ENCODE measurements at regions not wholly inside any gene's neighbourhood (a gene's known extent, or its start where the extent isn't known, plus 50 kb on each side); places are given as distances from the start of the nearest gene placed in this dataset.

DNA sequence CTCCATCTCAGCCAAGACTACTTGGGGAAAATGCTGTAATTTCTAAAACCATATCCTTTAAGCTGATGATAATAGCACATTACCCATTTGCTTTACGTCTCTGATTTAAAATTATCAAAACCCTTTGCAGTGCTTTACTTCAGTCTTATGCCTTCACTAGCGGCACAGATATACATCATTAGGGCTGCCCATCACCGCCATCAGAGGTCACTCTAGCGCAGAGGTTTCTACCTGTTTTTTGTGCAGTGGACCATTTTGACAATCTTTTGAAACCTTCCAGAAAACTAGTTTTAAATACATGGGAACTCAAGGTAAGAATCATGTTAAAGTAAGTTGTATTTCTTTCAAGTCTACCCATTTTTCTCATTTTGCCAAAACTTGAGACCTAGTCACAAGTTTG, 592.5 kb downstream of the PPARGC1A start:
- no peak overlapping the region for H3K4me3 Mint-ChIP-seq
- DNase-seq (no peak), ATAC-seq (replicated peaks) (no peak)
- H3K36me3 Mint-ChIP-seq, result no peaks in the 10 kb centered on the region
- no peaks in the 10 kb centered on the region for H3K9me3 Mint-ChIP-seq
- no peaks in the 10 kb centered on the region for H3K4me1 Mint-ChIP-seq
- H3K27ac Mint-ChIP-seq, result no peak overlapping the region
- H3K27me3 Mint-ChIP-seq, result no peaks in the 10 kb centered on the region

GRCh38 chr4:23291139-23291538, 598.4 kb downstream of the GBA3 start:
- Mint-ChIP-seq H3K27ac (no peak overlapping the region), H3K4me1 (no peaks in the 10 kb centered on the region), H3K9me3 (no peaks in the 10 kb centered on the region), H3K36me3 (no peaks in the 10 kb centered on the region), H3K4me3 (no peak overlapping the region), H3K27me3 (no peaks in the 10 kb centered on the region)
- ATAC-seq (replicated peaks) (no peak), DNase-seq (no peak)

- H3K4me3 Mint-ChIP-seq, result no peak overlapping the region
- DNase-seq (no peak), ATAC-seq (replicated peaks) (no peak)
- no peaks in the 10 kb centered on the region for H3K4me1 Mint-ChIP-seq
- H3K27me3 Mint-ChIP-seq, result no peaks in the 10 kb centered on the region
- no peak overlapping the region for H3K27ac Mint-ChIP-seq
- no peaks in the 10 kb centered on the region for H3K9me3 Mint-ChIP-seq
- no peaks in the 10 kb centered on the region for H3K36me3 Mint-ChIP-seq
These were observed 597.9 kb downstream of the GBA3 start for GRCh38 chr4:23290656-23291055.

- no peak overlapping the region for H3K27ac Mint-ChIP-seq
- H3K27me3 Mint-ChIP-seq, result no peaks in the 10 kb centered on the region
- DNase-seq, result no peak
- no peak overlapping the region for H3K4me3 Mint-ChIP-seq
- H3K9me3 Mint-ChIP-seq, result peaks cover 0 to 3% of the 10 kb centered on the region in 2 donors
- ATAC-seq (replicated peaks), result no peak
- no peaks in the 10 kb centered on the region for H3K36me3 Mint-ChIP-seq
- no peaks in the 10 kb centered on the region for H3K4me1 Mint-ChIP-seq
These were observed 586.7 kb downstream of the GBA3 start for GRCh38 chr4:23279377-23279986.

GRCh38 chr4:23278845-23279244, 586.1 kb downstream of the GBA3 start:
- Mint-ChIP-seq H3K4me3 (no peak overlapping the region), H3K4me1 (no peaks in the 10 kb centered on the region), H3K27ac (no peak overlapping the region), H3K9me3 (peaks cover 0 to 3% of the 10 kb centered on the region in 2 donors), H3K36me3 (no peaks in the 10 kb centered on the region), H3K27me3 (no peaks in the 10 kb centered on the region)
- DNase-seq (no peak), ATAC-seq (replicated peaks) (no peak)

DNA sequence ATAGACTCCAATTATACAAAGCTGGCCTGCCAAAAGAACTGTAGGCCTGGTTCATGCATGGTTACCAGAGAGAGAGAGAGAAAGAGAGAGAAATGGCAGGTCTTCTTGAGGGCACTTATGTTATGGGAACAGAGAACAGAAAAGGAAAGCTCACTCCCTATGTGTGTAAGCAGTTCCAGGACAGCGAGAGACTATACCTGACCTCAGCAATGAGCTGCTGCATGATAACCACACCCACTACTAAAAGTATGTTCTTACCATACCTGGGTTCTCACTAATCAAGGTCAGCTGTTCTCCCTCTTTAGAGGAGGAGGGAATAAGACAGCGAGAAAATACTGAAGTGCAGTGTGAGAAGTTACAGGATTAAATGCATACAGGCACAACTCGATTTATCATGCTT, 583.3 kb downstream of the GBA3 start:
- Mint-ChIP-seq H3K36me3 (no peaks in the 10 kb centered on the region), H3K9me3 (peaks cover 2 to 3% of the 10 kb centered on the region in 2 donors), H3K27me3 (no peaks in the 10 kb centered on the region), H3K4me3 (no peak overlapping the region), H3K27ac (no peak overlapping the region), H3K4me1 (no peaks in the 10 kb centered on the region)
- no peak for DNase-seq
- no peak for ATAC-seq (replicated peaks)

DNA sequence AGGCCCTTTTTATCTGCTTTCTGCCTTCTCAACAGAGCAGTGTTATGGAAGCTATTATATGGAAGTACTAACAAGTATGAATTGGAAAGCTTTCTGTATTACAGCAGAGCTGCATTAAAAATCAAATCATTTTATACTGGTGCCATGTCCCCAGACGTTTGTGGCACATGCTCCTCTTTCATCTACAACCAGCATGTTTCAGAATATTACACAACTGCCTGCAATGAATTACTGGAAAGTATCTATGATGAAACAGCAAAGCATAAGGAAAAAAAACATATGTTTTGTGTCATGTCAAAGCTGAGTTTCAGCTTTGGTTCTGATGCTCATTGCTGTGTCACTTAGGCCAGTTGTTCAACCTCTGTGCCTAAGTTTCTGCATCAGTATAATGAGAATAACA, 576.8 kb downstream of the GBA3 start:
- Mint-ChIP-seq H3K9me3 (peaks cover 0 to 8% of the 10 kb centered on the region in 2 donors), H3K4me1 (no peaks in the 10 kb centered on the region), H3K36me3 (no peaks in the 10 kb centered on the region), H3K27me3 (no peaks in the 10 kb centered on the region), H3K4me3 (no peak overlapping the region), H3K27ac (no peak overlapping the region)
- ATAC-seq (replicated peaks), result no peak
- DNase-seq, result no peak

GRCh38 chr4:23268072-23268771, 575.5 kb downstream of the GBA3 start:
- DNase-seq, result no peak
- Mint-ChIP-seq H3K27me3 (no peaks in the 10 kb centered on the region), H3K27ac (no peak overlapping the region), H3K36me3 (no peaks in the 10 kb centered on the region), H3K9me3 (peaks cover 0 to 6% of the 10 kb centered on the region in 2 donors), H3K4me1 (no peaks in the 10 kb centered on the region), H3K4me3 (no peak overlapping the region)
- no peak for ATAC-seq (replicated peaks)

DNA sequence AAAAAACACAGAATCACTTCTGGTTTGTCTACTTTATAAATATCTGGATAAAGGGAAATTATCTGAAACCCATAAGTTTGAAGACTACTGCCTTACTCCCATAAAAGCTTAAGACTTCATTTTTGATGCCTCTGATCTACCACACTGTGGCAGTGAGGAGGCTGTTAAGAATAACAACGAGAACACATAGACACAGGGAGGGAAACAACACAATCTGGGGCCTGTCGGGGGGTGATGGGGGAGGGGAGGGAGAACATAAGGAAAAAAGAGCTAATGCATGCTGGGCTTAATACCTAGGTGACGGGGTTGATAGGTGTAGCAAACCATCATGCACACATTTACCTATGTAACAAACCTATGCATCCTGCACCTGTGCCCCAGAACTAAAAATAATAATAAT, 573.7 kb downstream of the GBA3 start:
- ATAC-seq (replicated peaks), result no peak
- no peaks in the 10 kb centered on the region for H3K4me1 Mint-ChIP-seq
- no peak overlapping the region for H3K27ac Mint-ChIP-seq
- H3K27me3 Mint-ChIP-seq, result no peaks in the 10 kb centered on the region
- peaks cover 0 to 5% of the 10 kb centered on the region in 2 donors for H3K9me3 Mint-ChIP-seq
- no peak for DNase-seq
- H3K36me3 Mint-ChIP-seq, result no peaks in the 10 kb centered on the region
- H3K4me3 Mint-ChIP-seq, result no peak overlapping the region

DNA sequence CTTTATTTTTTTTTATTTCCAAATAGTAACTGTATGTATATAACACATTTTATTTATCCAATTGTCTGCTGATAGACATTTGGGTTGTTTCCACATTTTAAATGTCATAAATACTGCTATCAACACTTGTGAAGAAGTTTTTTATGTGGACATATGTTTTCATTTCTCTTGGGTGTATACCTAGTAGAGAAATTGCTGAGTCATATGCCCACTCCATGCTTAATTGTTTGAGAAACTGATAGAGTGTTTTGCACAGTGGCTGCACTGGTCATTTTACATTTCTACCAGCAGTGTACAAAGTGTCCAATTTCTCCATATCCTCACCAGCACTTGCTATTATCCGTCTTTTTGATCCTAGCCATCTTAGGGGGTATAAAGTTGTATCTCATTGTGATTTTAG, 567.8 kb downstream of the GBA3 start:
- no peaks in the 10 kb centered on the region for H3K27me3 Mint-ChIP-seq
- peaks cover 0 to 3% of the 10 kb centered on the region in 2 donors for H3K9me3 Mint-ChIP-seq
- no peak overlapping the region for H3K4me3 Mint-ChIP-seq
- DNase-seq (no peak), ATAC-seq (replicated peaks) (no peak)
- H3K27ac Mint-ChIP-seq, result no peak overlapping the region
- no peaks in the 10 kb centered on the region for H3K36me3 Mint-ChIP-seq
- no peaks in the 10 kb centered on the region for H3K4me1 Mint-ChIP-seq

DNA sequence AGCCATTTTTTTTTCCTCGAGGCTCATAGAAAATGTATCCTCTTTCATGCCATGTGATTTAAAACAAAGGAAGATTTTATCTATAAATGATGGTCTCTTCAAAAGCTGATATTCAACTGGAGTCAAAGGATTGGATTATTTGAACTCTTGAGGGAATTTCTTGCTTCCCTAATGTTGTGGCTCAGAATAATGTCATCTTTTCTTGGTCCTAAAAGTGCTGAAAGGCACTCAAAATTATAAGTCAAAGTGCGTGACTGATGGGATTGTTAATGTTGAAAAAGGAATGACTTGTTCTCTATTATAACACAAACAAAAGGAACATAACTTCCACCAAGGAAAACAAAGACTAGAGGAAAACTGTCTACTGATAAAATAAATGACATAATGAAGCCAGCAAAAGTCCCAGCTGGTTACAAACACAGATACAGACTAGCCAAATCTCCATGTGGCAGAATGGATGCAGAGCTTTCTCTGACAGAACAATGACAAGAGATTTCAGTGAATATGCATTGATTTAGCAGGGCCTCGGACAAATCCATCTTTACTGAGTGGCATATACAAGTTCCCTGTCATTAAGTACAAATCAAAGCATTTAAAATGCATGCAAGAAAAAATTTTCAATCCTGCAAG, 552.6 kb downstream of the GBA3 start:
- Mint-ChIP-seq H3K4me3 (no peak overlapping the region), H3K9me3 (no peaks in the 10 kb centered on the region), H3K36me3 (no peaks in the 10 kb centered on the region), H3K27ac (no peak overlapping the region), H3K27me3 (no peaks in the 10 kb centered on the region), H3K4me1 (no peaks in the 10 kb centered on the region)
- ATAC-seq (replicated peaks) (no peak), DNase-seq (no peak)

- no peak overlapping the region for H3K4me3 Mint-ChIP-seq
- DNase-seq, result no peak
- peaks cover 0 to 3% of the 10 kb centered on the region in 2 donors for H3K9me3 Mint-ChIP-seq
- no peak overlapping the region for H3K27ac Mint-ChIP-seq
- no peaks in the 10 kb centered on the region for H3K36me3 Mint-ChIP-seq
- H3K4me1 Mint-ChIP-seq, result no peaks in the 10 kb centered on the region
- H3K27me3 Mint-ChIP-seq, result no peaks in the 10 kb centered on the region
- ATAC-seq (replicated peaks), result no peak
These were observed 550.2 kb downstream of the GBA3 start for GRCh38 chr4:23242962-23243361.

GRCh38 chr4:23241408-23241807, 548.7 kb downstream of the GBA3 start:
- H3K9me3 Mint-ChIP-seq, result peaks cover 0 to 3% of the 10 kb centered on the region in 2 donors
- H3K36me3 Mint-ChIP-seq, result no peaks in the 10 kb centered on the region
- no peak overlapping the region for H3K4me3 Mint-ChIP-seq
- ATAC-seq (replicated peaks) (no peak), DNase-seq (no peak)
- H3K4me1 Mint-ChIP-seq, result no peaks in the 10 kb centered on the region
- no peak overlapping the region for H3K27ac Mint-ChIP-seq
- no peaks in the 10 kb centered on the region for H3K27me3 Mint-ChIP-seq

DNA sequence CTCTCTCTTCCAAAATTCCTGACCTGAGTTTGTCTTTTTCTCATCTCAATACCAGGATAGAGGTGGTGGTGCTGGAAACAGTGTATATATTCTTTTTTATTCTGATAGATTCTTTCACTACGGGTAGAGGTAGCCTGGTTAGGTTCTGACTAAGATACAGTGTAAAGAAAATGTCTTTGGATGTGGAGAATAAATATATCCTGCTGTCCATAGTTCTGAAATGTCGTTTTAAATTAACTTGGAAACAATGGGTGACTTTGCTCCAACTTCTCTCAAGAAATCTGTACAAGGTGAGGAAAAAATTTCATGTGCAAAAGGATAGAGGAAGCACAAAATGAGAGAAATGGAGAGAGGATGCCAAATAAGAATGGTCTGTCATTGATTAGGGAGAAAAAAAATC, 546.1 kb downstream of the GBA3 start:
- no peak for ATAC-seq (replicated peaks)
- H3K27ac Mint-ChIP-seq, result no peak overlapping the region
- H3K36me3 Mint-ChIP-seq, result no peaks in the 10 kb centered on the region
- H3K9me3 Mint-ChIP-seq, result peaks cover 0 to 3% of the 10 kb centered on the region in 2 donors
- no peaks in the 10 kb centered on the region for H3K27me3 Mint-ChIP-seq
- no peak overlapping the region for H3K4me3 Mint-ChIP-seq
- no peaks in the 10 kb centered on the region for H3K4me1 Mint-ChIP-seq
- no peak for DNase-seq

DNA sequence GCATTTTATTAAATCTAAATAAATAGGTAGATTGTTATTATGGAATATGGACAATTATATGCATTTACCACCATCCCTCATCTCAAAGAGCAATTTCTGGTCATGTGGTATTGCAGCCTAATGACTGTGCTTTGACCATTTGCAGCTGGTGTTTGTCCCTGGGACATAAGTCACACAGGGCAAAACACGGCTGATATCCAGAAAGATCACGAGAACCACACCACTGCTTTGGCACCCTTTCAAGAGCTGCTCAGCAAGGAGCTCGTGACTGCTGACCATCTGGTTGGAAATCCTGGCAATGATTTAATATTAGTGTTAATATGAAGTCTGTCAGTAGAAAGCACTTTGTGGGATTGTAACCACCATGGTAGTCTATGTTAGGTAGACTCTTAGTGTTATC, 545.0 kb downstream of the GBA3 start:
- Mint-ChIP-seq H3K27ac (no peak overlapping the region), H3K9me3 (peaks cover 0 to 3% of the 10 kb centered on the region in 2 donors), H3K36me3 (no peaks in the 10 kb centered on the region), H3K27me3 (no peaks in the 10 kb centered on the region), H3K4me3 (no peak overlapping the region), H3K4me1 (no peaks in the 10 kb centered on the region)
- ATAC-seq (replicated peaks) (no peak), DNase-seq (no peak)

Data from stimulated activated naive B cell treated with anti-CD40 and anti-IgM and Interleukin-4, amounts not matched to agents 10 μg/mL and 1 μg/mL and 100 μg/mL, for 72 hours (primary cell).